SK-N-MC (cell line): ENCODE measurements at regions not wholly inside any gene's neighbourhood (a gene's known extent, or its start where the extent isn't known, plus 50 kb on each side); places are given as distances from the start of the nearest gene placed in this dataset.

ENCODE experiments used
- EZH2 ChIP-seq: fragments of 200-600 bp; sonication (generic); IDR thresholded peaks from one replicate; pipeline ENCODE4 v1.6.1; 2017; ENCODE audit warnings: antibody characterized with exemption
- POLR2AphosphoS5 ChIP-seq: IDR thresholded peaks from 2 replicates; pipeline ENCODE4 v1.6.1; 2012; ENCODE audit warnings: mild to moderate bottlenecking, low read depth, low read length, borderline replicate concordance

DNA sequence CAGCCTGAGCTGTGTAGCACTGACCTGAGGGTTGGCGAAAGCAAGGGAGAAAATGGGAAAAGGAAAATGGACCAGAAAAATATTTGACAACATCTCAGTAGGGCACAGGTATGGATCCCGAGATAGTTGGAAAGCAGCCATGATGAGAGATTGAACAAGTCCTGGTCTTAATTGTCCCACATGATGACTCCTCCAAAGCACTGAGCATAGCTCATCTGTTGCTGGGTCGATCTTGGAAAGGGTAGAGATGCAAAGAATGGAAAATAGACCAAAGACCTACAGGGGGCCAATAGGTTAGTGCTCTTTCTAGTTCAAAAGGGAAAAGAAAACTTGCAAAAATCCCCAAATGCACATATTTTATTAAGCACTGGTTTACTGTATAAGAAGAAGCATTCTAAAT lies 251.9 kb downstream of the SEC23A start:
- TF ChIP-seq EZH2 (no peak), POLR2AphosphoS5 (no peak)
